Mesodermal cell (in vitro differentiated cells): ENCODE measurements at regions not wholly inside any gene's neighbourhood (a gene's known extent, or its start where the extent isn't known, plus 50 kb on each side); places are given as distances from the start of the nearest gene placed in this dataset.
"Not testable (repeated sequence)": the region's sequence is repeated elsewhere in the genome, so short reads cannot be mapped to it uniquely, and the experiment has no call there.

Experiments
- H3K27ac ChIP-seq: 2 replicates; pipeline ENCODE4 v1.7.0; 2013; ENCODE audit warnings: mild to moderate bottlenecking, low read depth, low read length, moderate library complexity; ENCODE audit not compliant: severe bottlenecking
- H3K36me3 ChIP-seq: 2 replicates; pipeline ENCODE4 v1.7.1; 2013; ENCODE audit warnings: mild to moderate bottlenecking, low read length, moderate library complexity; ENCODE audit not compliant: control insufficient read depth, insufficient read depth
- H3K4me1 ChIP-seq: one replicate; pipeline ENCODE4 v1.7.1; 2013; ENCODE audit warnings: mild to moderate bottlenecking, low read length; ENCODE audit not compliant: insufficient read depth, control insufficient read depth, poor library complexity, severe bottlenecking
- H3K4me3 ChIP-seq: 2 replicates; pipeline ENCODE4 v1.7.0; 2013; ENCODE audit warnings: low read length, control low read depth, mild to moderate bottlenecking; ENCODE audit not compliant: insufficient read depth, poor library complexity, severe bottlenecking; ENCODE audit errors: extremely low read depth
- H3K9me3 ChIP-seq: 2 replicates; pipeline ENCODE4 v1.7.1; 2013; ENCODE audit warnings: mild to moderate bottlenecking, low read length, moderate library complexity; ENCODE audit not compliant: control insufficient read depth
- WGBS, 2 experiments: methylation state at CpG; one replicate each; pipeline ENCODE4 v1.1.5; 2013; ENCODE audit warnings: missing lambda C conversion rate in 2 of 2; ENCODE audit not compliant: insufficient coverage in 2 of 2; 5-methylcytosine and 5-hydroxymethylcytosine counted together

- not testable (repeated sequence) for H3K27ac ChIP-seq, H3K4me3 ChIP-seq, H3K4me1 ChIP-seq, H3K9me3 ChIP-seq, H3K36me3 ChIP-seq
- 97 to 98% methylated on average over 17 to 18 of the region's 26 CpGs for WGBS, 2 experiments
These were observed 153.7 kb upstream of the MYRIP start for GRCh38 chr3:39655718-39656117.

DNA sequence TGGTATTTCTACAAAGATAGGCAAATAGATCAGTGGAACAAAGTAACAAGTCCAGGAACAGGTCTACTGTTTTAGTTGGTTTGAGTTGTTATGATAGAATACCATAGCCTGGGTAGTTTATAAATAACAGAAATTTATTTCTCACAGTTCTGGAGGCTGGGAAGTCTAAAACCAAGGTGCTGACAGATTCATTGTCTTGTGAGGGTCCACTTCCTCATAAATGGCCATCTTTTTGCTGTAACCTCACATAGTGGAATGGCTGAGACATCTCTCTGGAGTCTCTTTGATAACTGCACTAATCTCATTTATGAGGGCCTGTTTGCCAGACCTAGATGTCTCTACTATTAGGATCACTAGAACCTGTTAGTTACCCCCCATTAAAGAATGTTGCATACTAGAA is 152.3 kb upstream of the MYRIP start:
- no peaks in the 10 kb centered on the region for H3K36me3 ChIP-seq

DNA sequence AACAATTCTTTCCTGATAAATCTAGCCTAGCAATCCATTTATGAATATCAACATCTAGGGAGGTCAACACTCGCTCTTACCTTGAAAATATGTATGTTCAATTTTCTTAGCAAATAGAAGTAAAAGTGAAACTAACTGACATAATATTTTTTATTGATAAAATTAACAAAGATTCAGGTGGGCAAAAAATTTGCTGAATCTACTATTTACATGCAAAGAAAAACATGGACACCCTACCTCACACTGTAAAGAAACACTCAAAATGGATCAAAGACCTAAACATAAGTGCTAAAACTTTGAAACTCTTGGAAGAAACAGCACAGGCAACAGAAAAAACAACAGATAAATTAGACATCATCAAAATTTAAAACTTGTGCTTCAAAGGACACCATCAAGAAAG is 151.6 kb upstream of the MYRIP start:
- Histone ChIP-seq H3K4me1 (no peaks in the 10 kb centered on the region), H3K4me3 (no peak overlapping the region), H3K27ac (no peak overlapping the region), H3K9me3 (no peaks in the 10 kb centered on the region), H3K36me3 (no peaks in the 10 kb centered on the region)
- no CpG with 5 or more reads among the region's 1 CpG for WGBS, 2 experiments

More for the DNA sequence above, 152.3 kb upstream of the MYRIP start:
- Histone ChIP-seq H3K9me3 (no peaks in the 10 kb centered on the region), H3K4me1 (no peaks in the 10 kb centered on the region), H3K27ac (no peak overlapping the region), H3K4me3 (no peak overlapping the region)

GRCh38 chr3:39664931-39665330 is 144.5 kb upstream of the MYRIP start:
- H3K4me1 ChIP-seq = no peaks in the 10 kb centered on the region
- H3K4me3 ChIP-seq = no peak overlapping the region
- 83% methylated on average over 2 of the region's 4 CpGs; no CpG with 5 or more reads in 1 of the 2 experiments for WGBS, 2 experiments
- no peaks in the 10 kb centered on the region for H3K36me3 ChIP-seq
- H3K9me3 ChIP-seq = no peaks in the 10 kb centered on the region
- H3K27ac ChIP-seq = no peak overlapping the region

GRCh38 chr3:39665441-39665840 is 144.0 kb upstream of the MYRIP start:
- no peaks in the 10 kb centered on the region for H3K9me3 ChIP-seq
- H3K27ac ChIP-seq = no peak overlapping the region
- no peak overlapping the region for H3K4me3 ChIP-seq
- no peaks in the 10 kb centered on the region for H3K4me1 ChIP-seq
- H3K36me3 ChIP-seq = no peaks in the 10 kb centered on the region

DNA sequence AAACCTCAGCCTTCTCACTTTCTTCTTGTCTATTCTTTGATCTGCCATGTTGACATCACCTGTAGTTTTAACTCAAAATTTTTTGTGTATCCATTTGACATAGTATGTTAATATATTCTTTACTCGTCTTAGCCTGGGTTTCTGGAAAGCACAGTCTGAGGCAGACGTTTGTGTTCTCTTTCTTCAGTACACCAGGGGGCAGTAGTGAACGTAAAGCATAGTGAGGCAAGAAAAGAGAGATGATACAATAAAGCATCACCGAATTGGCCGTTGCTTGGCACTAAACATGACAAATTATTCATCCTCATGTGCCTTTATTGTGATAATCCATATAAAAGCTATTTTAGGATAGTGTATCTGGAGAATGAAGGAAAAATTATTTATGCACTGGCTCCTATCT is 141.0 kb upstream of the MYRIP start:
- WGBS, 2 experiments = no CpG with 5 or more reads among the region's 5 CpGs
- Histone ChIP-seq H3K9me3 (no peaks in the 10 kb centered on the region), H3K27ac (no peak overlapping the region), H3K4me1 (no peaks in the 10 kb centered on the region), H3K36me3 (no peaks in the 10 kb centered on the region), H3K4me3 (no peak overlapping the region)

- Histone ChIP-seq H3K36me3 (no peaks in the 10 kb centered on the region), H3K9me3 (no peaks in the 10 kb centered on the region), H3K4me1 (no peaks in the 10 kb centered on the region), H3K4me3 (no peak overlapping the region), H3K27ac (no peak overlapping the region)
- WGBS, 2 experiments = 100% methylated on average over 1 of the region's 4 CpGs; no CpG with 5 or more reads in 1 of the 2 experiments
These were observed 138.3 kb upstream of the MYRIP start for GRCh38 chr3:39671116-39671515.

DNA sequence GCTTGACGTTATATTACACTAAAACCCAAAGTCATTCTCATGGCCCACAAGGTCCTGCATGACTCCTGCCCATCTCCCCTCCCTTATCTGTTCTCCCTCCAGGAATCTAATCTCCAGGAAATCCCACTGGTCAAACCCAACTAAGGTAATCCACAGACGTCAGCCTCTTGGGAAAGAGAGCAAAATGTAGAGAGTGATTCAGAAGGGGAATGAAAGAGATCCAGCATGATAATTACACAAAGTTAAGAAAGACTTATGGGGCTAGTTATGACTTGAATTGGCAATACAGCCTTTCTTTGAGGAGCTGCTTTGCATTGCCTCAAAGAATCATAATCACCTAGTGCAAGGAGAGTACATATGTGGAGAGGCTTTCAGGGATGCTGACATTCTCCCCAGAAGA is 137.8 kb upstream of the MYRIP start:
- Histone ChIP-seq H3K36me3 (no peaks in the 10 kb centered on the region), H3K9me3 (no peaks in the 10 kb centered on the region), H3K4me3 (no peak overlapping the region), H3K27ac (no peak overlapping the region), H3K4me1 (no peaks in the 10 kb centered on the region)
- WGBS, 2 experiments = 50 to 67% methylated on average over 1 of the region's 2 CpGs

GRCh38 chr3:39705351-39705900 is 104.0 kb upstream of the MYRIP start:
- no peaks in the 10 kb centered on the region for H3K9me3 ChIP-seq
- H3K4me3 ChIP-seq = no peak overlapping the region
- H3K27ac ChIP-seq = no peak overlapping the region
- 80 to 100% methylated on average over 1 of the region's 1 CpG for WGBS, 2 experiments
- no peaks in the 10 kb centered on the region for H3K36me3 ChIP-seq
- no peaks in the 10 kb centered on the region for H3K4me1 ChIP-seq

GRCh38 chr3:39707314-39707909 is 102.0 kb upstream of the MYRIP start:
- H3K4me3 ChIP-seq = no peak overlapping the region
- H3K27ac ChIP-seq = no peak overlapping the region
- 22 to 50% methylated on average over 2 to 4 of the region's 5 CpGs for WGBS, 2 experiments
- no peaks in the 10 kb centered on the region for H3K9me3 ChIP-seq
- no peaks in the 10 kb centered on the region for H3K4me1 ChIP-seq
- no peaks in the 10 kb centered on the region for H3K36me3 ChIP-seq

- no peaks in the 10 kb centered on the region for H3K9me3 ChIP-seq
- no peaks in the 10 kb centered on the region for H3K36me3 ChIP-seq
- WGBS, 2 experiments = 83 to 95% methylated on average over 4 of the region's 4 CpGs
- no peaks in the 10 kb centered on the region for H3K4me1 ChIP-seq
- no peak overlapping the region for H3K4me3 ChIP-seq
- no peak overlapping the region for H3K27ac ChIP-seq
These were observed 96.9 kb upstream of the MYRIP start for GRCh38 chr3:39712413-39713048.
